ENCODE measurements at regions not wholly inside any gene's neighbourhood (a gene's known extent, or its start where the extent isn't known, plus 50 kb on each side); places are given as distances from the start of the nearest gene placed in this dataset.

DNA sequence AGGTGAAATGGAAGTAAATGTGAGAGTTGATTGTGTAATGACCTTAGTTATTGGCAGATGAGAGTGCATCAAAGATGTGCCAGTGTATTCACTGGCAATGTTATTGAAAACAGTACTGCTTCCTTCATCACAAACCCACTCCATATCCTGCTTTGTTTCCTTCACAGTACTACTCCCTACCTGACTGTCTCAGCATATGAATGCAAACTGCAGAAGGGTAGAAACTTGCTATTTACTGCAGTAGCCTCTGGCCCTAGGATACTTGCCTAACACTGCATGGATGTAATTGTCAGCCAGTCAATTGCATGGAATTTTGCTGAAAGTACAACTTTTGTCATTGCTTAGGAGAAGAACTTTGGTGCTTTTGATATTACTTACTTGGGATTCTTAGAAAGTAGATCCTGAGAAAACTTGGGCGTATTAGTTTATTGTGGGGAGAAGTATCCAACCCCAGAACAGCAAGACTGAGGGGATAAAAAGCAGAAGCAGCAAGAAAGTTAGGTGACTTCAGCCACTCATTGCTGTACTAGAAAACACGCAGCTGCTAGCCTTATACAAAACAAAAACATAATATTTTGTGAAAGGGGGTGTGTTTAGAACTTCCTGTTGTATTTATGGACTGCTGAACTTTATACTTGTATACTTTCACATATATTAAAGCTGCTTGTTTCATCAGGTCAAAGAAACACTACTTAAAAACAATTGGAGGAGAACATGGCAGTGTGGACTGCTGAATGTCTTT is 219.0 kb downstream of the CCNG2 start:
- no peak for DNase-seq

DNA sequence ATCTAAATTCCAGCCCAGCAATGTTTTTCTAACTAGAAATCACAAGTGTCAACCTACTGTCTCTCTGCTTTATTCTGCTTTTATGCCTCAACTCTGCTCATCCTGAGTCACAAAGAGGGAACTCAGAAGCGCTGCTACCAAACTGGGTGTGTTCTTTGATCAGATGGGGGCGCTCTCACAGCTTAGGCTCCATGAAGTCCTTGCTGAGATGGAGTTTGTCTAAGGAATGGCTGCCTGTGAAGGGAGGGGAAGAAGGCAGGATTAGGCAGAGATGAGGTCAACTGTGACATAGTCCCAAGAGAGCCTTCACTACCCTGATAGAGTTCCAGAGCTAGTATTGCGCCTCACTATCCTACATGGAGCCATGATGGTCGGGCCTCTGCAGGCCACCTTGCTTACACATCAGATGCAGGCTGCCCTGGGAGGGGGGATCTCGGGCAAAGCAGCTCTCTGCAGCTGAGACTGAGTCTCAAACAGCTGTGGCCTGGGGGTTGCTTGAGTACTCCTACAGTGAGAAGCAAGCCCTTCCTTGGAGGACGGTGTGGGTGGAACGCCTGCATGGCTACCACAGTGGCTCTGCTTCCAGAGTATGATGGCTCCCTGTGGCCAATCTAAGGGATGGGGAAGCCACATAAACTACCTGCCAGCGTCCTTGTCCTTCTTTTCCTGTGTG is 219.9 kb downstream of the CCNG2 start:
- no peak for DNase-seq

DNA sequence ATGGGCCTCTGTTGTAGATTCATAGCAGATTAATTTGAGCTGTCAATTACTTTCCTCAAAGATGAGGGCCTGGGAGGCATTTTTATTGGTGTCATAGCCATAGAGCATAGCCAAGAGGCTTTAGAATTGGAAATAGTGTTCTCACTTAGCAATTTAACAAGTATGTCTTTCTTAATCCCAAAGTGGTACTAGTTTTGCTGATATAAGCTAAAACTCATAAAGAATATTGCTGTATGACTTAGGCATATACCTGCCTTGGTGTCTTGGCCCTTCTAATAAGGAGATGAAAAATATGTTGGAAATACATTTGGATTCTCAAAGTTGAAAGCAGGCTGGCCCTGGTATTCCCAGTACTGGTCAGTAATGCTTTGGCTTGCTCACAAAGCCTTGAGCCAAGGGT is 221.5 kb upstream of the CXCL13 start:
- DNase-seq: no peak

DNA sequence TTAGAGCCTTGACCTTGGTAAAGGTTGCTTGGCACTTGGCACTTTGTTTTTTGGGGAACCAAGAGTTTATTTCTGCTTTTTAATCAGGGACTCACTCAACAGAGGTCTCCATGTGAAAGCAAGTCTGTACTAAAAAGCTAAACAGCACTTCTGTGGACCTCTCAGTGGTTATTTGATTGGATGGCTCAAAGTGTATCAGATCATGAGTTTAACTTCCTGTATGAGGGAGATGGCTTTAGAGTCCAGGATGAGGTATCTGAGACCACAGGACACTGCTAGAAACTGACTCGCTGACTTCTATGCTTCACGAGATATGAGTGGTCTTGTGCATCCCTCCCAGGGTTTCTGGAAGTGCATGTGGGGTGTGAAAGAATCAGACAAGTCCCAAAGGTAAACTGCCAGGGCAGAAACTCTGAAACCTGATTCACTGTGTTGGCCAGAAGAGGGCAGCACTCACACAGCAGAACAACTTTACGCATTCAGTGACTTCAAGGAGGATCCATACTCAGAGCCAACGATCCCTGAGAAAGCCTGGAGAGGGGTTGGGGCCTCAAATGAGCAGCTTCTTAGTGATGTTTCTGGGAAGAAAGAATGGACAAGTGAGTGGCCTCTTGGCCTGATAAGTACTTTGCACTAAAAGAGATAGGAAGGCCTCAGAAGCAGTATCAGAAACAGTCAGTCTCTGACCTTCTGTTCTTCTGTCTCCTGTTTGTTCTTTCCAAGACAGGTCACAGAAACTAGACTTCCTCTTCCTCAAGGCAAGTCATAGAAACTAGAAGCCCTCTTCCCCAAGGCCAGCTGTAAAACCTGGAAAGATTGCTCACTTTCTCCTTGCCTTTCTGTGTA is 220.3 kb upstream of the CXCL13 start:
- peak; percentile 28 for DNase-seq

- no peak for DNase-seq
Observed at GRCh38 chr4:77393996-77394395, 211.6 kb upstream of the CXCL13 start.

- no peak for DNase-seq
Observed at GRCh38 chr4:77395481-77395880, 210.1 kb upstream of the CXCL13 start.

- no peak for DNase-seq
Observed at GRCh38 chr4:77398256-77398655, 207.4 kb upstream of the CXCL13 start.

DNA sequence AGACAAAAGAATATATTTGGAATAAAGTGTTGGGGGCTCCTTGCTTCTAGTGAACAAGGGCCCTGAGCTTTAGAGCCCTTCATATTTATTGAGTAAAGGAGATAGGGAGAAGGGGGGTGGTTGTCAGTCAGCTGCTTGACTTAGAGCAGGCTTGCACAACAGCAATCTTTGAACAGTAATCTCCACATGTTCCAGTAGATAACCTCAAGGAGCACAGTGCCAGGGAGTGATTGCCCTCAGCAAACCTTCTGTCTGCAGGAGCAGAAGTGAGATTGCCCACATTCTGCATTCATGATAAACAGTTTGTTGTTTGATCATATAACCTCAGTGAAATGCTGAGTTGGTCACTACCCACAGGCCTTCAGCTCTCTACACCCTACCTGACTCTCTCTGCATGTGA is 205.8 kb upstream of the CXCL13 start:
- DNase-seq: no peak

DNA sequence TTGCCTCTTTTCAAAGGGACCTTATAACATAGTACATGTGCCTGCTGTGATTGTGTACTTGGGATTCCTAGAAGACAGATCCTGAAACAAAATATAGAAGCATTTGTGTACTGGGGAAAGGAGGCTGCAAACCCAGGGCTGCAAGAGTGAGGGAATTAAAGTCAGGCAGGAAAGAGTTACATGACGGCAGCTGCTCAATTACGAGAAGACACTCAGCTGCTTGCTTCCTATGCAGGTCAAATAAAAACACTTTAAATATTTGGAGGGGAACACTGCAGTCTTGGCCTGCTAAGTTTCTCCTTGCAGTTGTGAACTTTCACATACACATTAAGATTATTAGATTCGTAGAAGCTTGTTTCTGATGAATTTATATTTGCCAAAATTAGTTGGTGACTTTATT is 191.9 kb upstream of the CXCL13 start:
- no peak for DNase-seq

DNA sequence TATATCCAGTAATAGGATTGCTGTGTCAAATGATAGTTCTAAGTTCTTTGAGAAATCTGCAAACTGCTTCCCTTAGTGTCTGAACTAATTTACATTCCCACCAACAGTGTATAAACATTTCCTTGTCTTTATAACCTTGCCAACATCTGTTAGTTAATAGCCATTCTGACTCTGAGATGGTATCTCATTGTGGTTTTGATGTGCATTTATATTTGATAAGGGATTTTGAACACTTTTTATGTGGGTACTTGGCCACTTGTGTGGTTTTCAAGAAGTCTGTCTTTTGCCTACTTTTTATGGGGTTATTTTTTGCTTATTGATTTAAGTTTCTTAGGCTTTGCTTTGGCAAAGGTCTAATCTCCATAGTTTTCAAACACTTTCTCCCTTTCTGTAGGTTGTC is 189.9 kb upstream of the CXCL13 start:
- DNase-seq: no peak

DNA sequence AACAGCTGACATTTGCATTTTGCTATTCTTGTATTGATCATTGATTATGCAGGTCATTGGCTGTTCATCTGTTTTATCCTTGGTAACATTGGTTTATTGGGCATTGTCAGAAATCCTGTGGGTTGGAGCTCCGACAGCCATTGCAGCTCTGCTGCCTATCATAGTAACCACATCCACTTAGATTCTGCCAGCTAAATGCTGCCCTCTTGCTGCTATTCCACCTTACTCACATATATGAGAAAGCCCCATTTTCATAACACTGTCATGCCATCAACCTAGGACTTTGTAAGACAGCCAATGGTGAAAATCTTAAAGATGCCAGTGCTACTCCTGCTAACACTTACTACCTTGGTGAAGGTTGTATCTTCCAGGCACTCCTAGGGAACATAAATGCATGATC is 187.3 kb upstream of the CXCL13 start:
- DNase-seq: no peak

DNA sequence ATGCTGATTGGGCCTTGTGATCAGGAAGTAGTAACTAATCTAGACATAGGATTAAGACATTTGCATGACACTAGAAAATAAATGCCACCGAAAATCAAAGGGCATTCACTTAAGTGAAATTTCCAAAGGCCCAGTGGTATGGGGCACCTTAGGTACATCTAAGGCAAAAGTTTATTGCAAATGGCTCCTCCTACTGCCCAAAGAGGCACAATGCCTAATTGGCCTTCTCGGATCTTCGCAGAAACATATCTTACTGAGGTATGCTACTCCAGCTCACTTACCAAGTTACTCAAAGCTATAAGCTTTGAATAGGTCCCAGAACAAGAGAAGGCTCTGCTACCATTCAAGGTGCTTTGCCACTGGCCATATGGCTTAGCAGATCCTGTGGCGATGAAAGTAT is 174.8 kb upstream of the CXCL13 start:
- no peak for DNase-seq

GRCh38 chr4:77431546-77431945 is 174.1 kb upstream of the CXCL13 start:
- DNase-seq: no peak

- DNase-seq: no peak
Observed at GRCh38 chr4:77432717-77433417, 172.8 kb upstream of the CXCL13 start.

DNA sequence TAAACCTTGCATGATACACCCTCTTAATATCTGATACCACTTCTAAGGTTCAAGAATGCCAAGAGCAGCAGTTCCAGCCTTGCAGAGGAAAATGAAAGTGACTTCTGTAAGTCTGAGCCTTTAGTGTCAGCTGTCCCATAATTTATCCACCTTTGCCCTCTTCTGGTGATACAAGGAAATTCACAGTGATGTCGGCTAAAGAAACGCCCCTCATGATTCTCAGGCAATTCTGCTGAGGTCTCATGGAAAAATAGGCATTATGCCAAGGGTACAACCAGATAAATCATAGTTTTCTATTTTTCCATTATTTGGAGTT is 172.2 kb upstream of the CXCL13 start:
- DNase-seq: peak; percentile 41

GRCh38 chr4:77434299-77435092 is 171.1 kb upstream of the CXCL13 start:
- no peak for DNase-seq

- no peak for DNase-seq
Observed at GRCh38 chr4:77437079-77437478, 168.5 kb upstream of the CXCL13 start.

DNA sequence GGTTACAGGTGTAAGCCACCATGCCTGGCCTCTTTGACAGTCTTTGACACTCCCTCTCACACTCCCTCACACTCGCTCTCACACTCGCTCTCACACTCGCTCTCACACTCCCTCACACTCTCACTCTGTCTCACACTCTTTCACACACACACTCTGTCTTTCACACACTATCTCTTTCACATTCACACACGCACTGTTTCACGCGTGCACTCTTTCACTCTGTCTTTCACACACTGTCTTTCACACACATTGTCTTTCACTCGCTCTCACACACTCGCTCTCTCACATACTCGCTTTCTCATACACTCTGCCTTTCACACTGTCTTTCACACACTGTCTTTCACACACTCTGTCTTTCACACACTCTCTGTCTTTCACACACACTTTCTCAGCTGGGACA is 167.1 kb upstream of the CXCL13 start:
- DNase-seq: no peak

DNA sequence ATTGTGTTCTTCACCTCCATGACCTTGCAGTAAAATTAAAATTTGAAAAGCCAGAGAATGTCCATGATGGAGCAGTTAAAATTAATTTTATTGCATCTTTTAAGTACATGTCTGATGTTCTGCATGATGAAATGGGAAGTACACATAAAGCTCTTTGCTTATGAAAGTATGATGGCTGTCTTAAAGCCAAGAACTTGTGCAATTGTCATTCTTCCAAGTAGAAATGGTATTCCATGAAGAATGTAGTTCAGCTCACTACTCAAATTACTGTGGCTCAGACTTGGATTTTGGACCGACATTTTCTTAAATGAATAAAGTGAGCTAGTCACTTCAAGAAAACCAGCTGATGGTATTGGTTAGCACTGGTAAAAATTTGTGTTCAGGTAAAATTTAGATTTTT is 161.7 kb upstream of the CXCL13 start:
- no peak for DNase-seq

DNA sequence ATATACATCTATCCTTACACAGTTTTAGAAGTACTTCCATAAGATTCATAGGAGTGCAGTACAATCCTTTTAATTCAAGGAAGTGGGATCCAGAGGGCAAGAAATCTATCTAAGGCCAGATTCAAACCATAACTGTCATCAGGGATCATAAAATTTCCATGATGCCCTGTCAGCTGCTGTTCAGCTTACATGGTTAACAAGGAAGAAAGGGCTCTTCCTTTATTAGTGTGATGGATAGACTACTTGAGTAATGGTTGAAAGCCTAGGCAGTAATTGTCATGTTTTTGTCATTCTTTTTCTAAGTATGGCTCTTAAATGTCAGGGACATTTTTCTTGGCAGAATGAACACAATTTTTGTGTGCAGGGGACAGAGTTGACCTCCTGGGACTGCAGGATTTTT is 159.8 kb upstream of the CXCL13 start:
- DNase-seq: no peak

- no peak for DNase-seq
Observed at GRCh38 chr4:77446601-77447000, 159.0 kb upstream of the CXCL13 start.

DNA sequence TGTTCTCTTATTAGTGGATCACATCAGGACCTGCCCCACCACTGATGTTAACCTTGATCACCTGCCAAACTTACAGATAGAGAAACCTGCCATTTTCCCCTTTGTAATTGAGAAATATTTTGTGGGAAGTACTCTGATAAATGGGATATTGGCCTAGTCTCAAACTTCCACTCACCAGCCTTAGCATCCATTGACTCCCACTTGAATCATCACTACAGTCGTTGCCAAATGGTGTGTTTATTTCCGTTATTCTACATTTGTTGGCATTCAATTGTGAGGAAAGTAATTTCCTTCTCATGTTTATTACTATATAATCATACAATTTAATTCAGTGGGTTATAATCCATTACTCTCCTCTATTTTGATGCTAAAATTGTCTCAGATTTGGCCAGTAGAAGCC is 156.4 kb upstream of the CXCL13 start:
- no peak for DNase-seq

GRCh38 chr4:77450006-77450405 is 155.6 kb upstream of the CXCL13 start:
- DNase-seq: no peak

Data from NCI-H774 (cell line).